ENCODE measurements at regions not wholly inside any gene's neighbourhood (a gene's known extent, or its start where the extent isn't known, plus 50 kb on each side); places are given as distances from the start of the nearest gene placed in this dataset.
A peak's percentile ranks its signal among the peaks of the same experiment; 100 is the strongest.

DNA sequence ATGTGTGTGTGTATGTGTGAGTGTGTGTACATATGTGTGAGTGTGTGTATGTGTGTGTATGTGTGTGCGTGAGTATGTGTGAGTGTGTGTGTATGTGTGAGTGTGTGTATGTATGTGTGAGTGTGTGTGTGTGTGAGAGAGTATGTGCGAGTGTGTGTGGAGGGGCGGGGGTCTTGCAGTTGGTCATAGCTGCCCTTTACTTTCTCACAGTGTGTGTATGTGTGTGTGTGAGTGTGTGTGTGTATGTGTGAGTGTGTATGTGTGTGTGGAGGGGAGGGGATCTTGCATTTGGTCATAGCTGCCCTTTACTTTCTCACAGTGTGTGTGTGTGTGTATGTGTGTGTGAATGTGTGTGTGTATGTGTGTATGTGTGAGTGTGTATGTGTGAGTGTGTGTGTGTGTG, 74.8 kb upstream of the ENPP6 start (continued):
- no peak for TF ChIP-seq MYB (IDR thresholded peaks at IDR 0.05; ENCODE audit: borderline replicate concordance, low read depth, low read length)
- peak; percentile 96; the same call in 1 of the 2 replicates for TF ChIP-seq HDGF (IDR thresholded peaks at IDR 0.05)

DNA sequence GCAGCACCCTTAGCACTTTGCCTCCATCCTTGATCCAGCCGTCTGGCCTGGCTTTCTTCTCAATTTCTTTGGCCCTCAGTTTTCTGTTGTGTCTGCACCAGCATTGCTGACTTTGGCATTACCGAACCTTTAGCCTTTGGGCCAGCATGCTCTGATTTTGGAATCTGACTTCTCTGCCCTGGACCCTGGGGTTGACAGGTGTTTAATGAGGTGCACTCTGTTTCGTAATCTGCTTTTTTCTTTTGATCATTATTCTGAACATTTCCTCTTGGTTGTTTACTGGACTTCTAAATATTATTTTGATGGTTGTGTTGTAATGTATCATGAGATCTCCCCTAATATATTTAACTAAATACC, 71.5 kb upstream of the ENPP6 start:
- in situ Hi-C loops (cut with MboI) (loop anchor here (10.0 kb wide), 1 partner anchor 446 kb away; the partner anchor contains the start of gene CENPU), intact Hi-C loops (cut with micrococcal nuclease; ENCODE audit: unreplicated experiment) (loop anchor here (10.0 kb wide), 2 partner anchors 526 to 566 kb away; no protein-coding TSS in a partner anchor)
- Histone ChIP-seq H3K27me3 (replicated peaks in 1 of 2; ENCODE audit: control insufficient read depth in 2 of 2, insufficient read depth in 2 of 2, low read length in 1 of 2) (no peaks in the 10 kb centered on the region), H3K9me3 (replicated peaks; ENCODE audit: control insufficient read depth, insufficient read depth, low read length) (no peaks in the 10 kb centered on the region; the same call in 2 of the 3 replicates), H3K4me3 (peak overlapping the region; percentile 17; the same call in 1 of the 2 replicates), H3K27ac (ENCODE audit: control insufficient read depth, insufficient read depth) (peak overlapping the region; percentile 99), H3K36me3 (ENCODE audit: control insufficient read depth in 2 of 2, insufficient read depth in 2 of 2, low read length in 1 of 2) (no peaks in the 10 kb centered on the region), H3K4me2 (ENCODE audit: control insufficient read depth, insufficient read depth) (peak overlapping the region; percentile 91), H2AFZ (ENCODE audit: control insufficient read depth, low read depth, low read length) (no peak overlapping the region; the same call in 1 of the 2 replicates), H3K9ac (ENCODE audit: control insufficient read depth, insufficient read depth, low read length) (peak overlapping the region; percentile 79), H3K79me2 (ENCODE audit: control insufficient read depth, insufficient read depth, low read length) (peaks cover 22% of the 10 kb centered on the region), H3K4me1 (ENCODE audit: control insufficient read depth, insufficient read depth, low read length) (peaks cover 61% of the 10 kb centered on the region), H4K20me1 (ENCODE audit: control insufficient read depth, insufficient read depth) (no peaks in the 10 kb centered on the region)
- ChIA-PET CTCF (interaction anchor here (0.7 to 15.5 kb wide), 3 partner anchors 9 to 243 kb away, joined by 3 to 348 read pairs (median 3); no protein-coding TSS in a partner anchor), RAD21 (ENCODE audit: unreplicated experiment) (interaction anchor here (1.9 to 5.1 kb wide), 4 partner anchors 9 to 59 kb away, joined by 4 to 89 read pairs (median 19); no protein-coding TSS in a partner anchor), SMC1A (ENCODE audit: uncharacterized antibody, unreplicated experiment) (interaction anchor here (1.3 to 4.7 kb wide), 7 partner anchors 18 to 62 kb away, joined by 5 to 81 read pairs (median 29); no protein-coding TSS in a partner anchor), POLR2A (interaction anchor here (2.3 to 4.1 kb wide), 4 partner anchors 18 to 59 kb away, joined by 12 to 30 read pairs (median 22); no protein-coding TSS in a partner anchor)
- DNase-seq (ENCODE audit: low read depth, low spot score) (no peak), ATAC-seq (no peak), FAIRE-seq (peak; percentile 13)
- TF ChIP-seq SMC3 (IDR thresholded peaks at IDR 0.05; ENCODE audit: borderline replicate concordance, low read length) (0 out of 2 replicates have a peak, but pooled peaks have one; percentile 1), HDGF (IDR thresholded peaks at IDR 0.05) (peak; percentile 4; the same call in 1 of the 2 replicates), RAD51 (IDR thresholded peaks at IDR 0.05) (no peak)
- WGBS (ENCODE audit: insufficient coverage, insufficient replicate concordance, low lambda C conversion rate, missing lambda C conversion rate): 63% methylated on average over 3 of the region's 3 CpGs
- BruUV-seq (replicated peaks): TSS peak; percentile 73
